GM21786 (cell line): ENCODE measurements at regions not wholly inside any gene's neighbourhood (a gene's known extent, or its start where the extent isn't known, plus 50 kb on each side); places are given as distances from the start of the nearest gene placed in this dataset.

ENCODE experiments used
- ATAC-seq: cut with Tn5 transposase; IDR thresholded peaks from one replicate; pipeline ENCODE4 v1.9.1; 2021; ENCODE audit not compliant: unreplicated experiment

- peak; percentile 61 for ATAC-seq
Observed at GRCh38 chr14:83463500-83464098, 1929.9 kb upstream of the SEL1L start.

- ATAC-seq, result no peak
Observed at GRCh38 chr14:83467811-83468210, 1934.2 kb upstream of the SEL1L start.

- no peak for ATAC-seq
Observed at GRCh38 chr14:83470466-83470865, 1936.8 kb upstream of the SEL1L start.

GRCh38 chr14:83470959-83471695, 1937.5 kb upstream of the SEL1L start:
- ATAC-seq, result no peak

GRCh38 chr14:83473416-83474235, 1940.0 kb upstream of the SEL1L start:
- ATAC-seq, result no peak

GRCh38 chr14:83478741-83479140, 1945.1 kb upstream of the SEL1L start:
- no peak for ATAC-seq

GRCh38 chr14:83483063-83483462, 1949.4 kb upstream of the SEL1L start:
- no peak for ATAC-seq

GRCh38 chr14:83485591-83485990, 1951.9 kb upstream of the SEL1L start:
- ATAC-seq, result no peak

GRCh38 chr14:83491091-83491490, 1957.4 kb upstream of the SEL1L start:
- no peak for ATAC-seq

GRCh38 chr14:83520837-83521236, 1987.2 kb upstream of the SEL1L start:
- ATAC-seq, result no peak

GRCh38 chr14:83529531-83529930, 1995.9 kb upstream of the SEL1L start:
- no peak for ATAC-seq

GRCh38 chr14:83533734-83534133, 1996.2 kb upstream of the FLRT2 start:
- no peak for ATAC-seq

- ATAC-seq, result no peak
Observed at GRCh38 chr14:83534995-83535394, 1994.9 kb upstream of the FLRT2 start.

- no peak for ATAC-seq
Observed at GRCh38 chr14:83535444-83535843, 1994.5 kb upstream of the FLRT2 start.

- ATAC-seq, result no peak
Observed at GRCh38 chr14:83541147-83541546, 1988.8 kb upstream of the FLRT2 start.

GRCh38 chr14:83548061-83548839, 1981.7 kb upstream of the FLRT2 start:
- no peak for ATAC-seq

GRCh38 chr14:83556065-83556464, 1973.9 kb upstream of the FLRT2 start:
- ATAC-seq, result no peak

- no peak for ATAC-seq
Observed at GRCh38 chr14:83556746-83557453, 1973.0 kb upstream of the FLRT2 start.

GRCh38 chr14:83558946-83559345, 1971.0 kb upstream of the FLRT2 start:
- ATAC-seq, result no peak

GRCh38 chr14:83559721-83560120, 1970.2 kb upstream of the FLRT2 start:
- no peak for ATAC-seq

GRCh38 chr14:83561261-83561660, 1968.7 kb upstream of the FLRT2 start:
- no peak for ATAC-seq
